IMR-90 (cell line): ENCODE measurements at regions not wholly inside any gene's neighbourhood (a gene's known extent, or its start where the extent isn't known, plus 50 kb on each side); places are given as distances from the start of the nearest gene placed in this dataset.

Source experiments
- ATAC-seq: fragments of 200-7000 bp; cut with Tn5 transposase; 2 replicates; pipeline ENCODE4 v1.9.1; 2020; ENCODE audit warnings: low read depth, mild to moderate bottlenecking, moderate library complexity
- BruUV-seq: library from RNA; stranded (reverse); fragments of 400-500 nt; replicated peaks from 2 replicates; lab custom pipeline; 2021; lab: Mats Ljungman, UMichigan
- CTCF ChIA-PET: fragments of 300-600 bp; formaldehyde crosslinking; extraction: SDS; loops from one replicate; lab custom pipeline; 2021; ENCODE audit warnings: antibody characterized with exemption; lab: Yijun Ruan, JAX
- POLR2A ChIA-PET: fragments of 300-600 bp; sonication (Branson Sonifier 250); formaldehyde crosslinking; loops from one replicate; lab custom pipeline; 2022; ENCODE audit warnings: antibody characterized with exemption; ENCODE audit not compliant: unreplicated experiment; lab: Charles Lee
- DNase-seq: peaks from one replicate; pipeline ENCODE4 v3.0.0; 2013
- H2AFZ ChIP-seq: replicated peaks from 2 replicates; pipeline ENCODE3; 2013; ENCODE audit warnings: low read length, mild to moderate bottlenecking; ENCODE audit not compliant: poor library complexity
- H2AK5ac ChIP-seq: 2 replicates; pipeline ENCODE4 v1.6.1; 2013; ENCODE audit warnings: low read depth, low read length, inconsistent platforms
- H2AK9ac ChIP-seq: replicated peaks from 2 replicates; pipeline ENCODE3; 2013; ENCODE audit warnings: mild to moderate bottlenecking, low read depth, low read length, moderate library complexity; ENCODE audit not compliant: poor library complexity
- H2BK120ac ChIP-seq: 2 replicates; pipeline ENCODE4 v1.6.1; 2013; ENCODE audit warnings: low read depth, low read length, inconsistent platforms
- H2BK15ac ChIP-seq: 3 replicates; pipeline ENCODE4 v1.6.1; 2013; ENCODE audit warnings: low read depth, low read length, inconsistent platforms
- H2BK20ac ChIP-seq: 2 replicates; pipeline ENCODE4 v1.6.1; 2013; ENCODE audit warnings: low read depth, mild to moderate bottlenecking, inconsistent platforms, low read length, moderate library complexity
- H2BK5ac ChIP-seq: 2 replicates; pipeline ENCODE4 v1.6.1; 2013; ENCODE audit warnings: mild to moderate bottlenecking, low read depth, low read length, inconsistent platforms; ENCODE audit not compliant: poor library complexity, severe bottlenecking
- H3K14ac ChIP-seq: replicated peaks from 2 replicates; pipeline ENCODE4 v1.6.1; 2013; ENCODE audit warnings: low read depth, low read length, inconsistent platforms
- H3K18ac ChIP-seq: 2 replicates; pipeline ENCODE4 v1.6.1; 2013; ENCODE audit warnings: low read depth, low read length, control low read depth
- H3K23ac ChIP-seq: 2 replicates; pipeline ENCODE4 v1.6.1; 2013; ENCODE audit warnings: low read depth, low read length, inconsistent platforms
- H3K27ac ChIP-seq: 2 replicates; pipeline ENCODE4 v1.5.1; 2013; ENCODE audit warnings: mild to moderate bottlenecking, control low read depth, low read length; ENCODE audit not compliant: insufficient read depth
- H3K27me3 ChIP-seq: 2 replicates; pipeline ENCODE4 v1.6.1; 2013; ENCODE audit warnings: low read length; ENCODE audit not compliant: control insufficient read depth, insufficient read depth
- H3K36me3 ChIP-seq: 2 replicates; pipeline ENCODE4 v1.6.1; 2013; ENCODE audit warnings: low read length, mixed read lengths; ENCODE audit not compliant: control insufficient read depth, insufficient read depth
- H3K4ac ChIP-seq: 2 replicates; pipeline ENCODE4 v1.6.1; 2013; ENCODE audit warnings: low read depth, low read length, inconsistent platforms
- H3K4me1 ChIP-seq: 2 replicates; pipeline ENCODE4 v1.6.1; 2013; ENCODE audit warnings: low read length, mixed read lengths; ENCODE audit not compliant: control insufficient read depth, insufficient read depth
- H3K4me2 ChIP-seq: 2 replicates; pipeline ENCODE4 v1.6.1; 2013; ENCODE audit warnings: low read depth, mild to moderate bottlenecking, control low read depth, low read length, moderate library complexity
- H3K4me3 ChIP-seq: 2 replicates; pipeline ENCODE4 v1.5.1; 2013; ENCODE audit warnings: low read depth, mild to moderate bottlenecking, control low read depth, low read length, moderate library complexity; ENCODE audit not compliant: insufficient read depth
- H3K56ac ChIP-seq: 2 replicates; pipeline ENCODE4 v1.6.1; 2013; ENCODE audit warnings: low read length, inconsistent platforms; ENCODE audit not compliant: insufficient read depth; ENCODE audit errors: extremely low read depth
- H3K79me1 ChIP-seq, 2 experiments: 2 replicates each; pipeline ENCODE4 v1.6.1; 2013; ENCODE audit warnings: low read length in 2 of 2, inconsistent platforms in 1 of 2, low read depth in 1 of 2
- H3K9ac ChIP-seq: 2 replicates; pipeline ENCODE4 v1.6.1; 2013; ENCODE audit warnings: low read depth, low read length, control low read depth
- H3K9me1 ChIP-seq: 2 replicates; pipeline ENCODE4 v1.6.1; 2013; ENCODE audit warnings: low read length, inconsistent platforms; ENCODE audit not compliant: insufficient read depth
- H3K9me3 ChIP-seq: 2 replicates; pipeline ENCODE4 v1.6.1; 2013; ENCODE audit warnings: low read length; ENCODE audit not compliant: control insufficient read depth, insufficient read depth
- H4K20me1 ChIP-seq: 2 replicates; pipeline ENCODE4 v1.6.1; 2013; ENCODE audit warnings: low read length, inconsistent platforms; ENCODE audit not compliant: insufficient read depth
- H4K5ac ChIP-seq: 2 replicates; pipeline ENCODE4 v1.6.1; 2013; ENCODE audit warnings: mild to moderate bottlenecking, low read depth, low read length, control low read depth
- H4K8ac ChIP-seq, 2 experiments: 2 replicates each; pipeline ENCODE4 v1.6.1; 2013; ENCODE audit warnings: low read depth in 2 of 2, low read length in 2 of 2, control low read depth in 1 of 2, inconsistent platforms in 1 of 2
- H4K91ac ChIP-seq: 2 replicates; pipeline ENCODE4 v1.6.1; 2013; ENCODE audit warnings: low read depth, low read length, inconsistent platforms; ENCODE audit not compliant: insufficient read depth
- BHLHE40 ChIP-seq: fragments of 150-350 bp; IDR thresholded peaks from 2 replicates; pipeline ENCODE4 v1.6.1; 2016; ENCODE audit warnings: mild to moderate bottlenecking, low read depth, low read length
- CHD1 ChIP-seq: IDR thresholded peaks from 2 replicates; pipeline ENCODE4 v1.6.1; 2012; ENCODE audit warnings: low read depth, low read length, improper control_type of control experiment
- MAFK ChIP-seq: IDR thresholded peaks from 2 replicates; pipeline ENCODE4 v1.6.1; 2012; ENCODE audit warnings: low read depth, low read length, improper control_type of control experiment
- MAZ ChIP-seq: IDR thresholded peaks from 2 replicates; pipeline ENCODE4 v1.6.1; 2012; ENCODE audit warnings: low read depth, mild to moderate bottlenecking, low read length, improper control_type of control experiment, moderate library complexity, borderline replicate concordance
- MXI1 ChIP-seq: IDR thresholded peaks from 2 replicates; pipeline ENCODE4 v1.6.1; 2012; ENCODE audit warnings: low read depth, mild to moderate bottlenecking, low read length, moderate library complexity, borderline replicate concordance
- POLR2A ChIP-seq: IDR thresholded peaks from 2 replicates; pipeline ENCODE4 v1.6.1; 2012; ENCODE audit warnings: mild to moderate bottlenecking, low read depth, low read length
- RCOR1 ChIP-seq: IDR thresholded peaks from 2 replicates; pipeline ENCODE4 v1.6.1; 2012; ENCODE audit warnings: mild to moderate bottlenecking, low read length, improper control_type of control experiment; ENCODE audit not compliant: insufficient replicate concordance
- RFX5 ChIP-seq: IDR thresholded peaks from 2 replicates; pipeline ENCODE4 v1.8.0; 2012; ENCODE audit warnings: low read depth, mild to moderate bottlenecking, low read length, moderate library complexity
- SMC3 ChIP-seq: fragments of 150-350 bp; IDR thresholded peaks from 2 replicates; pipeline ENCODE4 v1.6.1; 2016; ENCODE audit warnings: low read depth, mild to moderate bottlenecking, antibody characterized with exemption, low read length, moderate library complexity
- WGBS, 2 experiments: methylation state at CpG; one replicate each; pipeline versions ENCODE4 v1.1.5 to v1.1.7; 2013; ENCODE audit warnings: missing lambda C conversion rate in 2 of 2; ENCODE audit not compliant: insufficient read length in 1 of 2; ENCODE audit errors: extremely low coverage in 2 of 2; 5-methylcytosine and 5-hydroxymethylcytosine counted together
- dilution Hi-C: fragments of 300-500 bp; cut with HindIII; formaldehyde crosslinking; loops from one replicate; pipeline ENCODE4 v1.14.3; 2018; ENCODE audit warnings: low sequenced_read_pairs; ENCODE audit not compliant: unreplicated experiment
- in situ Hi-C: fragments of 300-500 bp; cut with MboI; formaldehyde crosslinking; loops from 3 replicates; pipeline ENCODE4 v1.14.3; 2019; ENCODE audit warnings: low sequenced_read_pairs, inconsistent platforms, mixed read lengths
- intact Hi-C: fragments of 100-400 bp; cut with micrococcal nuclease; formaldehyde crosslinking; loops from 2 replicates; pipeline ENCODE4 v1.10.0; 2022
- TF ChIP-seq, protein P1 (sequence below): fragments of 150-350 bp; IDR thresholded peaks from 2 replicates; pipeline ENCODE4 v1.6.1; 2016; ENCODE audit warnings: low read depth, mild to moderate bottlenecking, low read length, moderate library complexity, borderline replicate concordance
- TF ChIP-seq, protein P2 (sequence below): conservative IDR thresholded peaks from 2 replicates; pipeline ENCODE4 v1.5.1; 2012; ENCODE audit warnings: mild to moderate bottlenecking, low read depth, low read length, improper control_type of control experiment

DNA sequence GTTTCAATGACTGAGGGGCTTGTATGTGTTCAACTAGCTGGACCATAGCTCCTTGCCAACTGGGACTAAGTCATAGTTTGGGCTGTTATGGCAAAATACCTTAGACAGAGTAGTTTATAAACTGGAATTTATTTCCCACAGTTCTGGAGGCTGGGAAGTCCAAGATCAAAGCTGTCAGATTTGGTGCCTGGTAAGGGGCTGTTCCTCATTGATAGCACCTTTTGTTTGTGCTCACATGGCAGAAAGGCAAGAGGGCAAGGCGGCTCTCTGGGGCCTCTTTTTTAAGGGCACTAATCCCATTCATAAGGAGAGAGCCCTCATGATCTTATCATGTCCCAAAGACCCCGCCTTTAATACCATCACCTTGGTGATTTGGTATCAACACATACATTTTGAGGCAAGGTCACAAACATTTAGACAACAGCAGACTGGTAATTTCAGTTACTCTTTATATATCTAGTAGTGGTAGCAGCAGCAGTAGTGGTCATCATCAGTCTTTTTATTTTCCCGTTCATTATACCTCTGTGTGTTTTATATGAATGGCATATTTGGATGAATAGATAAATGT, 477.0 kb downstream of the CCDC171 start:
- dilution Hi-C loops (no loop called here), in situ Hi-C loops (no loop called here), intact Hi-C loops (loop anchor here (10.0 kb wide), 1 partner anchor 385 kb away; no protein-coding TSS in a partner anchor)
- H3K36me3 ChIP-seq = no peaks in the 10 kb centered on the region
- DNase-seq = no peak
- H2BK20ac ChIP-seq = peak overlapping the region; percentile 86; the same call in 1 of the 2 replicates
- H2AK9ac ChIP-seq = no peak overlapping the region
- peaks cover 30% of the 10 kb centered on the region for H3K4me1 ChIP-seq
- no peak overlapping the region for H2BK5ac ChIP-seq
- POLR2A ChIA-PET = no interaction called here
- H4K5ac ChIP-seq = no peak overlapping the region
- H2BK120ac ChIP-seq = peak overlapping the region; percentile 95
- no peak overlapping the region for H2AFZ ChIP-seq
- no peak overlapping the region for H3K9ac ChIP-seq
- peak overlapping the region; percentile 43; the same call in 2 of the 3 replicates for H2BK15ac ChIP-seq
- peak overlapping the region; percentile 14 for H4K91ac ChIP-seq
- H3K9me1 ChIP-seq = peaks cover 16% of the 10 kb centered on the region
- ATAC-seq = no peak
- no peak overlapping the region for H3K4me2 ChIP-seq
- BruUV-seq = no TSS peak
- no peak overlapping the region for H3K27ac ChIP-seq
- no peak overlapping the region for H3K23ac ChIP-seq
- no peaks in the 10 kb centered on the region for H3K27me3 ChIP-seq
- no peaks in the 10 kb centered on the region for H4K20me1 ChIP-seq
- peak overlapping the region; percentile 50 for H2AK5ac ChIP-seq
- H4K8ac ChIP-seq = peak overlapping the region; percentile 6 to 16; a peak in 1 of 4 replicates
- CTCF ChIA-PET = interaction anchor here (0.9 kb wide), 1 partner anchor 155 kb away, joined by 3 read pairs; no protein-coding TSS in a partner anchor
- H3K79me1 ChIP-seq = no peaks in the 10 kb centered on the region
- H3K14ac ChIP-seq = peak overlapping the region; percentile 79
- H3K18ac ChIP-seq = no peak overlapping the region
- H3K56ac ChIP-seq = no peak overlapping the region
- WGBS, 2 experiments = no CpG with 5 or more reads among the region's 3 CpGs
- TF ChIP-seq MAZ (no peak), MXI1 (no peak), CHD1 (no peak), SMC3 (no peak), RCOR1 (no peak), RFX5 (no peak), BHLHE40 (no peak), POLR2A (no peak), MAFK (no peak)
- TF ChIP-seq, protein P1, sequence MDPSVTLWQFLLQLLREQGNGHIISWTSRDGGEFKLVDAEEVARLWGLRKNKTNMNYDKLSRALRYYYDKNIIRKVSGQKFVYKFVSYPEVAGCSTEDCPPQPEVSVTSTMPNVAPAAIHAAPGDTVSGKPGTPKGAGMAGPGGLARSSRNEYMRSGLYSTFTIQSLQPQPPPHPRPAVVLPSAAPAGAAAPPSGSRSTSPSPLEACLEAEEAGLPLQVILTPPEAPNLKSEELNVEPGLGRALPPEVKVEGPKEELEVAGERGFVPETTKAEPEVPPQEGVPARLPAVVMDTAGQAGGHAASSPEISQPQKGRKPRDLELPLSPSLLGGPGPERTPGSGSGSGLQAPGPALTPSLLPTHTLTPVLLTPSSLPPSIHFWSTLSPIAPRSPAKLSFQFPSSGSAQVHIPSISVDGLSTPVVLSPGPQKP = no peak
- TF ChIP-seq, protein P2, sequence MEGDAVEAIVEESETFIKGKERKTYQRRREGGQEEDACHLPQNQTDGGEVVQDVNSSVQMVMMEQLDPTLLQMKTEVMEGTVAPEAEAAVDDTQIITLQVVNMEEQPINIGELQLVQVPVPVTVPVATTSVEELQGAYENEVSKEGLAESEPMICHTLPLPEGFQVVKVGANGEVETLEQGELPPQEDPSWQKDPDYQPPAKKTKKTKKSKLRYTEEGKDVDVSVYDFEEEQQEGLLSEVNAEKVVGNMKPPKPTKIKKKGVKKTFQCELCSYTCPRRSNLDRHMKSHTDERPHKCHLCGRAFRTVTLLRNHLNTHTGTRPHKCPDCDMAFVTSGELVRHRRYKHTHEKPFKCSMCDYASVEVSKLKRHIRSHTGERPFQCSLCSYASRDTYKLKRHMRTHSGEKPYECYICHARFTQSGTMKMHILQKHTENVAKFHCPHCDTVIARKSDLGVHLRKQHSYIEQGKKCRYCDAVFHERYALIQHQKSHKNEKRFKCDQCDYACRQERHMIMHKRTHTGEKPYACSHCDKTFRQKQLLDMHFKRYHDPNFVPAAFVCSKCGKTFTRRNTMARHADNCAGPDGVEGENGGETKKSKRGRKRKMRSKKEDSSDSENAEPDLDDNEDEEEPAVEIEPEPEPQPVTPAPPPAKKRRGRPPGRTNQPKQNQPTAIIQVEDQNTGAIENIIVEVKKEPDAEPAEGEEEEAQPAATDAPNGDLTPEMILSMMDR = no peak
- H3K4me3 ChIP-seq = no peak overlapping the region
- H3K4ac ChIP-seq = peak overlapping the region; percentile 93; the same call in 1 of the 2 replicates
- H3K9me3 ChIP-seq = peaks cover 4% of the 10 kb centered on the region; the same call in 1 of the 2 replicates
